Osteoblast (primary cell): ENCODE measurements at regions not wholly inside any gene's neighbourhood (a gene's known extent, or its start where the extent isn't known, plus 50 kb on each side); places are given as distances from the start of the nearest gene placed in this dataset.

Experiments
- DNase-seq: peaks from one replicate; pipeline ENCODE4 v3.0.0; 2011; ENCODE audit warnings: low spot score, mixed read lengths; ENCODE audit not compliant: insufficient read length; ENCODE audit errors: missing footprints
- H2AFZ ChIP-seq: 2 replicates; pipeline ENCODE4 v1.6.0; 2011; ENCODE audit warnings: mild to moderate bottlenecking, low read length
- H3K27ac ChIP-seq: 2 replicates; pipeline ENCODE4 v1.5.1; 2011; ENCODE audit warnings: mild to moderate bottlenecking, low read depth, low read length, moderate library complexity
- H3K27me3 ChIP-seq: 2 replicates; pipeline ENCODE4 v1.6.0; 2012; ENCODE audit warnings: mild to moderate bottlenecking, control low read depth, inconsistent platforms, low read length, moderate library complexity; ENCODE audit not compliant: insufficient read depth
- H3K36me3 ChIP-seq: 2 replicates; pipeline ENCODE4 v1.5.1; 2011; ENCODE audit warnings: mild to moderate bottlenecking, low read length, control low read depth, moderate library complexity; ENCODE audit not compliant: insufficient read depth
- H3K4me1 ChIP-seq: 2 replicates; pipeline ENCODE4 v1.5.1; 2011; ENCODE audit warnings: mild to moderate bottlenecking, low read length, control low read depth, moderate library complexity; ENCODE audit not compliant: insufficient read depth
- H3K4me2 ChIP-seq: 2 replicates; pipeline ENCODE4 v1.6.0; 2011; ENCODE audit warnings: mild to moderate bottlenecking, low read length; ENCODE audit not compliant: insufficient read depth
- H3K4me3 ChIP-seq: fragments of 200-600 bp; sonication (generic); 3 replicates; pipeline ENCODE4 v1.5.1; 2012; ENCODE audit warnings: mild to moderate bottlenecking, low read length, inconsistent platforms; ENCODE audit not compliant: insufficient read depth
- H3K79me2 ChIP-seq: 2 replicates; pipeline ENCODE4 v1.6.0; 2012; ENCODE audit warnings: mild to moderate bottlenecking, low read length, control low read depth, inconsistent platforms; ENCODE audit not compliant: insufficient read depth
- H3K9me3 ChIP-seq: 2 replicates; pipeline ENCODE4 v1.5.1; 2011; ENCODE audit warnings: low read depth, low read length, control low read depth
- H4K20me1 ChIP-seq: 2 replicates; pipeline ENCODE4 v1.6.0; 2012; ENCODE audit warnings: mild to moderate bottlenecking, low read length, control low read depth; ENCODE audit not compliant: insufficient read depth
- CTCF ChIP-seq: IDR thresholded peaks from 2 replicates; pipeline ENCODE4 v1.5.1; 2011; ENCODE audit warnings: mild to moderate bottlenecking, low read depth, low read length, moderate library complexity; ENCODE audit errors: extremely low read depth

- H3K4me1 ChIP-seq: no peaks in the 10 kb centered on the region
- no peaks in the 10 kb centered on the region for H3K79me2 ChIP-seq
- TF ChIP-seq CTCF: no peak
- H3K4me2 ChIP-seq: no peak overlapping the region
- no peaks in the 10 kb centered on the region for H4K20me1 ChIP-seq
- H3K9me3 ChIP-seq: no peaks in the 10 kb centered on the region
- no peak overlapping the region for H3K4me3 ChIP-seq
- no peak overlapping the region for H2AFZ ChIP-seq
- H3K27ac ChIP-seq: no peak overlapping the region
- no peak for DNase-seq
- H3K27me3 ChIP-seq: no peaks in the 10 kb centered on the region
- no peaks in the 10 kb centered on the region for H3K36me3 ChIP-seq
Measured at GRCh38 chr6:104642871-104643270, 216.8 kb downstream of the HACE1 start.

- Histone ChIP-seq H3K79me2 (no peaks in the 10 kb centered on the region), H4K20me1 (no peaks in the 10 kb centered on the region), H3K36me3 (no peaks in the 10 kb centered on the region), H3K4me1 (no peaks in the 10 kb centered on the region), H2AFZ (no peak overlapping the region), H3K4me2 (no peak overlapping the region), H3K27me3 (no peaks in the 10 kb centered on the region), H3K4me3 (no peak overlapping the region), H3K9me3 (no peaks in the 10 kb centered on the region), H3K27ac (no peak overlapping the region)
- no peak for TF ChIP-seq CTCF
- DNase-seq: no peak
Measured at GRCh38 chr6:104640761-104641160, 219.0 kb downstream of the HACE1 start.

- Histone ChIP-seq H3K4me1 (no peaks in the 10 kb centered on the region), H3K9me3 (no peaks in the 10 kb centered on the region), H3K79me2 (no peaks in the 10 kb centered on the region), H2AFZ (no peak overlapping the region), H3K27me3 (no peaks in the 10 kb centered on the region), H3K36me3 (no peaks in the 10 kb centered on the region), H3K4me2 (no peak overlapping the region), H3K27ac (no peak overlapping the region), H3K4me3 (no peak overlapping the region), H4K20me1 (no peaks in the 10 kb centered on the region)
- DNase-seq: no peak
- TF ChIP-seq CTCF: no peak
Measured at GRCh38 chr6:104640150-104640700, 219.5 kb downstream of the HACE1 start.

- no peak for TF ChIP-seq CTCF
- no peak for DNase-seq
Measured at GRCh38 chr6:104639668-104640067, 220.1 kb downstream of the HACE1 start.

More at GRCh38 chr6:104639668-104640067, 220.1 kb downstream of the HACE1 start:
- H4K20me1 ChIP-seq: no peaks in the 10 kb centered on the region
- no peak overlapping the region for H3K4me2 ChIP-seq
- H2AFZ ChIP-seq: no peak overlapping the region
- H3K27ac ChIP-seq: no peak overlapping the region
- no peaks in the 10 kb centered on the region for H3K9me3 ChIP-seq
- no peaks in the 10 kb centered on the region for H3K27me3 ChIP-seq
- H3K36me3 ChIP-seq: no peaks in the 10 kb centered on the region
- H3K79me2 ChIP-seq: no peaks in the 10 kb centered on the region
- H3K4me3 ChIP-seq: no peak overlapping the region
- H3K4me1 ChIP-seq: no peaks in the 10 kb centered on the region
